ENCODE measurements at regions not wholly inside any gene's neighbourhood (a gene's known extent, or its start where the extent isn't known, plus 50 kb on each side); places are given as distances from the start of the nearest gene placed in this dataset.

DNA sequence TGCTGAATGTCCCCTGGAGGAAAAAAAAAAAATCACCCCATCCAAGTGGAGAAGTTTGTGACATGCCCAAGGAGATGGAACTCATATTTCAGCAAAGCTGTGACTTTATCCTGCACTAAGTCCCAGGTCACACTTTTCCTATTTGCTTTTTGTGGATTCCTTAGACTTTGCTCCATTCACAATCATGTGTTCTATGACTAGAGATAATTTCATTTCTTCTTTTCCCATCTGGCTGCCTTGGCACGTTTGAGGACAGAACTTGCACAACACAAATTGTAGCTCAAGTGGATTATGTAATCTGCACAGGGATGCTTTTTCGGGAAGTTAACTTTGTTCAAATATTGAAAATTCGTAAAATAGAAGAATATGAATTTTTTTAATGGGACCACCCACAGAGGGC, 100.7 kb upstream of the PTPN1 start:
- TF ChIP-seq SUZ12 (IDR thresholded peaks at IDR 0.05; ENCODE audit: extremely low read depth, insufficient read depth, insufficient read length) (no peak), YY1 (IDR thresholded peaks at IDR 0.05; ENCODE audit: insufficient read depth, insufficient read length) (no peak), ZNF274 (IDR thresholded peaks at IDR 0.05; ENCODE audit: low read depth, low read length) (no peak)
- no peak for DNase-seq (ENCODE audit: low read depth, low spot score)
- Histone ChIP-seq H3K27me3 (ENCODE audit: insufficient read depth, insufficient read length) (peaks cover 3% of the 10 kb centered on the region), H3K9ac (ENCODE audit: insufficient read length, low read depth) (no peak overlapping the region), H3K4me3 (ENCODE audit: insufficient read length, low read depth) (no peak overlapping the region), H3K36me3 (ENCODE audit: insufficient read depth, insufficient read length, low read length) (no peaks in the 10 kb centered on the region), H3K9me3 (ENCODE audit: insufficient read depth, low read length) (peaks cover 8% of the 10 kb centered on the region; the same call in 1 of the 2 replicates), H3K4me1 (ENCODE audit: insufficient read depth, insufficient read length) (peaks cover 5% of the 10 kb centered on the region)

GRCh38 chr20:50410343-50410742, 99.8 kb upstream of the PTPN1 start:
- no peak for TF ChIP-seq YY1 (IDR thresholded peaks at IDR 0.05; ENCODE audit: insufficient read depth, insufficient read length)
- TF ChIP-seq ZNF274 (IDR thresholded peaks at IDR 0.05; ENCODE audit: low read depth, low read length) = no peak
- no peak for TF ChIP-seq SUZ12 (IDR thresholded peaks at IDR 0.05; ENCODE audit: extremely low read depth, insufficient read depth, insufficient read length)
- Histone ChIP-seq H3K36me3 (ENCODE audit: insufficient read depth, insufficient read length, low read length) (no peaks in the 10 kb centered on the region), H3K9ac (ENCODE audit: insufficient read length, low read depth) (no peak overlapping the region)

GRCh38 chr20:50412069-50412468, 98.1 kb upstream of the PTPN1 start:
- Histone ChIP-seq H3K9ac (ENCODE audit: insufficient read length, low read depth) (no peak overlapping the region), H3K9me3 (ENCODE audit: insufficient read depth, low read length) (peaks cover 8% of the 10 kb centered on the region; the same call in 1 of the 2 replicates), H3K4me3 (ENCODE audit: insufficient read length, low read depth) (no peak overlapping the region), H3K36me3 (ENCODE audit: insufficient read depth, insufficient read length, low read length) (no peaks in the 10 kb centered on the region), H3K4me1 (ENCODE audit: insufficient read depth, insufficient read length) (peaks cover 12% of the 10 kb centered on the region), H3K27me3 (ENCODE audit: insufficient read depth, insufficient read length) (no peaks in the 10 kb centered on the region)
- no peak for TF ChIP-seq ZNF274 (IDR thresholded peaks at IDR 0.05; ENCODE audit: low read depth, low read length)
- no peak for TF ChIP-seq SUZ12 (IDR thresholded peaks at IDR 0.05; ENCODE audit: extremely low read depth, insufficient read depth, insufficient read length)
- TF ChIP-seq YY1 (IDR thresholded peaks at IDR 0.05; ENCODE audit: insufficient read depth, insufficient read length) = no peak
- no peak for DNase-seq (ENCODE audit: low read depth, low spot score)

More at GRCh38 chr20:50410343-50410742, 99.8 kb upstream of the PTPN1 start:
- Histone ChIP-seq H3K4me3 (ENCODE audit: insufficient read length, low read depth) (no peak overlapping the region), H3K4me1 (ENCODE audit: insufficient read depth, insufficient read length) (peaks cover 8% of the 10 kb centered on the region), H3K27me3 (ENCODE audit: insufficient read depth, insufficient read length) (no peaks in the 10 kb centered on the region), H3K9me3 (ENCODE audit: insufficient read depth, low read length) (peaks cover 8% of the 10 kb centered on the region; the same call in 1 of the 2 replicates)
- DNase-seq (ENCODE audit: low read depth, low spot score) = no peak

GRCh38 chr20:50412499-50412898, 97.7 kb upstream of the PTPN1 start:
- TF ChIP-seq YY1 (IDR thresholded peaks at IDR 0.05; ENCODE audit: insufficient read depth, insufficient read length) (no peak), ZNF274 (IDR thresholded peaks at IDR 0.05; ENCODE audit: low read depth, low read length) (no peak), SUZ12 (IDR thresholded peaks at IDR 0.05; ENCODE audit: extremely low read depth, insufficient read depth, insufficient read length) (no peak)
- Histone ChIP-seq H3K9ac (ENCODE audit: insufficient read length, low read depth) (no peak overlapping the region), H3K4me3 (ENCODE audit: insufficient read length, low read depth) (no peak overlapping the region), H3K9me3 (ENCODE audit: insufficient read depth, low read length) (peaks cover 8% of the 10 kb centered on the region; the same call in 1 of the 2 replicates), H3K36me3 (ENCODE audit: insufficient read depth, insufficient read length, low read length) (no peaks in the 10 kb centered on the region), H3K27me3 (ENCODE audit: insufficient read depth, insufficient read length) (no peaks in the 10 kb centered on the region), H3K4me1 (ENCODE audit: insufficient read depth, insufficient read length) (peaks cover 12% of the 10 kb centered on the region)
- no peak for DNase-seq (ENCODE audit: low read depth, low spot score)

- peak; percentile 44 for DNase-seq (ENCODE audit: low read depth, low spot score)
- Histone ChIP-seq H3K4me3 (ENCODE audit: insufficient read length, low read depth) (no peak overlapping the region), H3K27me3 (ENCODE audit: insufficient read depth, insufficient read length) (no peaks in the 10 kb centered on the region), H3K9me3 (ENCODE audit: insufficient read depth, low read length) (peaks cover 8% of the 10 kb centered on the region; the same call in 1 of the 2 replicates), H3K9ac (ENCODE audit: insufficient read length, low read depth) (no peak overlapping the region), H3K4me1 (ENCODE audit: insufficient read depth, insufficient read length) (peaks cover 12% of the 10 kb centered on the region), H3K36me3 (ENCODE audit: insufficient read depth, insufficient read length, low read length) (no peaks in the 10 kb centered on the region)
- TF ChIP-seq YY1 (IDR thresholded peaks at IDR 0.05; ENCODE audit: insufficient read depth, insufficient read length) (no peak), SUZ12 (IDR thresholded peaks at IDR 0.05; ENCODE audit: extremely low read depth, insufficient read depth, insufficient read length) (no peak), ZNF274 (IDR thresholded peaks at IDR 0.05; ENCODE audit: low read depth, low read length) (no peak)
Observed at GRCh38 chr20:50413088-50413500, 97.1 kb upstream of the PTPN1 start.

GRCh38 chr20:50415021-50415515, 95.1 kb upstream of the PTPN1 start:
- no peak for TF ChIP-seq ZNF274 (IDR thresholded peaks at IDR 0.05; ENCODE audit: low read depth, low read length)
- no peak for TF ChIP-seq YY1 (IDR thresholded peaks at IDR 0.05; ENCODE audit: insufficient read depth, insufficient read length)
- no peak for TF ChIP-seq SUZ12 (IDR thresholded peaks at IDR 0.05; ENCODE audit: extremely low read depth, insufficient read depth, insufficient read length)
- Histone ChIP-seq H3K9ac (ENCODE audit: insufficient read length, low read depth) (peak overlapping the region; percentile 17), H3K4me3 (ENCODE audit: insufficient read length, low read depth) (no peak overlapping the region), H3K27me3 (ENCODE audit: insufficient read depth, insufficient read length) (peaks cover 2% of the 10 kb centered on the region), H3K36me3 (ENCODE audit: insufficient read depth, insufficient read length, low read length) (no peaks in the 10 kb centered on the region), H3K9me3 (ENCODE audit: insufficient read depth, low read length) (peaks cover 6% of the 10 kb centered on the region; the same call in 1 of the 2 replicates), H3K4me1 (ENCODE audit: insufficient read depth, insufficient read length) (peaks cover 12% of the 10 kb centered on the region)
- DNase-seq (ENCODE audit: low read depth, low spot score) = no peak

- Histone ChIP-seq H3K36me3 (ENCODE audit: insufficient read depth, insufficient read length, low read length) (no peaks in the 10 kb centered on the region), H3K9ac (ENCODE audit: insufficient read length, low read depth) (peak overlapping the region; percentile 17), H3K4me1 (ENCODE audit: insufficient read depth, insufficient read length) (peaks cover 12% of the 10 kb centered on the region), H3K9me3 (ENCODE audit: insufficient read depth, low read length) (no peaks in the 10 kb centered on the region), H3K4me3 (ENCODE audit: insufficient read length, low read depth) (no peak overlapping the region), H3K27me3 (ENCODE audit: insufficient read depth, insufficient read length) (peaks cover 2% of the 10 kb centered on the region)
- TF ChIP-seq ZNF274 (IDR thresholded peaks at IDR 0.05; ENCODE audit: low read depth, low read length) (no peak), YY1 (IDR thresholded peaks at IDR 0.05; ENCODE audit: insufficient read depth, insufficient read length) (no peak), SUZ12 (IDR thresholded peaks at IDR 0.05; ENCODE audit: extremely low read depth, insufficient read depth, insufficient read length) (no peak)
- no peak for DNase-seq (ENCODE audit: low read depth, low spot score)
Observed at GRCh38 chr20:50415516-50416268, 94.5 kb upstream of the PTPN1 start.

All from NT2/D1 (cell line).